Lung (tissue), 11 donors: ENCODE measurements at regions not wholly inside any gene's neighbourhood (a gene's known extent, or its start where the extent isn't known, plus 50 kb on each side); places are given as distances from the start of the nearest gene placed in this dataset.

ENCODE experiments used
- ATAC-seq: fragments of 200-7000 bp; cut with Tn5 transposase; one replicate; pipeline ENCODE4 v1.9.1; 2020; ENCODE audit warnings: moderate number of reproducible peaks; ENCODE audit not compliant: insufficient read depth, low FRiP score
- DNase-seq, 3 donors: peaks; one replicate each; pipeline ENCODE4 v3.0.0-alpha.2; 2013 to 2017
- H3K27ac ChIP-seq, 2 donors: one replicate each; pipeline ENCODE4 v1.5.1; 2013; ENCODE audit warnings: mild to moderate bottlenecking in 2 of 2, moderate library complexity in 2 of 2, control low read depth in 1 of 2, inconsistent platforms in 1 of 2, low read depth in 1 of 2, low read length in 1 of 2
- H3K27me3 ChIP-seq, 3 donors: one replicate each; pipeline ENCODE4 v1.5.1; 2013; ENCODE audit warnings: low read length in 2 of 3; ENCODE audit not compliant: control insufficient read depth in 3 of 3, insufficient read depth in 3 of 3
- H3K36me3 ChIP-seq, 4 donors: one replicate each; pipeline ENCODE4 v1.5.1; 2013; ENCODE audit warnings: low read length in 4 of 4, mild to moderate bottlenecking in 1 of 4, moderate library complexity in 1 of 4; ENCODE audit not compliant: control insufficient read depth in 4 of 4, insufficient read depth in 4 of 4
- H3K4me1 ChIP-seq, 5 donors: one replicate each; pipeline ENCODE4 v1.5.1; 2013; ENCODE audit warnings: low read length in 5 of 5, mild to moderate bottlenecking in 2 of 5, moderate library complexity in 1 of 5; ENCODE audit not compliant: control insufficient read depth in 5 of 5, insufficient read depth in 5 of 5
- H3K4me3 ChIP-seq: one replicate; pipeline ENCODE4 v1.5.1; 2013; ENCODE audit warnings: mild to moderate bottlenecking, control low read depth, moderate library complexity
- H3K9ac ChIP-seq, 2 donors: one replicate each; pipeline ENCODE4 v1.5.1; 2013; ENCODE audit warnings: low read length in 2 of 2, control low read depth in 1 of 2; ENCODE audit not compliant: insufficient read depth in 1 of 2
- H3K9me3 ChIP-seq, 4 donors: one replicate each; pipeline ENCODE4 v1.5.1; 2013; ENCODE audit warnings: low read length in 3 of 4, mild to moderate bottlenecking in 1 of 4, moderate library complexity in 1 of 4; ENCODE audit not compliant: control insufficient read depth in 4 of 4, insufficient read depth in 3 of 4
- CTCF ChIP-seq: IDR thresholded peaks from 2 replicates; pipeline ENCODE4 v1.5.1; 2012; ENCODE audit warnings: mild to moderate bottlenecking; ENCODE audit errors: control extremely low read depth, extremely low read depth
- WGBS, 2 donors: extraction: QIAGEN DNeasy Blood & Tissue Kit; methylation state at CpG; one replicate each; pipeline ENCODE4 v1.1.7; 2013; 5-methylcytosine and 5-hydroxymethylcytosine counted together
- donor health status: control.
- donor health status: control.
- donor health status: Bipolar disorder and iron deficiency.
- donor health status: healthy.
- donor health status: DM: yes; HTN: yes; CAD: no.

GRCh38 chr12:33054371-33054770 lies 157.8 kb upstream of the PKP2 start:
- DNase-seq = no peak
- WGBS, 2 donors = 68 to 76% methylated on average over 3 of the region's 3 CpGs
- Histone ChIP-seq H3K27ac (no peak overlapping the region), H3K27me3 (no peaks in the 10 kb centered on the region), H3K4me3 (no peak overlapping the region), H3K9me3 (no peaks in the 10 kb centered on the region), H3K36me3 (no peaks in the 10 kb centered on the region), H3K4me1 (no peaks in the 10 kb centered on the region), H3K9ac (no peak overlapping the region)
- TF ChIP-seq CTCF = no peak
- no peak for ATAC-seq

GRCh38 chr12:33052141-33053051 lies 155.8 kb upstream of the PKP2 start:
- ATAC-seq (no peak), DNase-seq (no peak)
- no peak overlapping the region for H3K4me3 ChIP-seq
- no peak for TF ChIP-seq CTCF
- 93 to 94% methylated on average over 35 to 41 of the region's 41 CpGs for WGBS, 2 donors
- H3K27ac ChIP-seq = no peak overlapping the region
- H3K9ac ChIP-seq = no peak overlapping the region
- H3K27me3 ChIP-seq = no peaks in the 10 kb centered on the region
- H3K9me3 ChIP-seq = no peaks in the 10 kb centered on the region
- H3K4me1 ChIP-seq = no peaks in the 10 kb centered on the region
- no peaks in the 10 kb centered on the region for H3K36me3 ChIP-seq

DNA sequence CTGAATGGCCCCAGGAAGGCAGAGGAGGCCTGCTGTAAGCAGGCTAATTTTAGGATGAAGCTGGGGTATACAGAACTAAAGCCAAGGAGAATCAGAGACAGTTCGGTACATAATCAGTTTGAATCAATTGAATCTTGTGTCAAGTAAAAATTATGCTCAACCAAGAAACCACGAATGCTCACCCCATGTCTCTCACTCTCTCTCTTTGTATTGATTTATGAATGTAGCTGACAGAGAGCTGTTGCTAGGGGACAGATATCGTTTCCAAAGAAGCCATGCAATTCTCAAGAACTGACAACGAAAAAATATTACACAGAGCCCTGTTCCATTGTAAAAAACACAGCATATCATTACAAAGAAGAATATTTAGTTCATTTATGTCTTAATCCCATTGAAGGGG lies 151.1 kb upstream of the PKP2 start:
- Histone ChIP-seq H3K9ac (no peak overlapping the region), H3K4me3 (no peak overlapping the region), H3K4me1 (no peaks in the 10 kb centered on the region), H3K9me3 (no peaks in the 10 kb centered on the region), H3K36me3 (no peaks in the 10 kb centered on the region), H3K27me3 (no peaks in the 10 kb centered on the region), H3K27ac (no peak overlapping the region)
- WGBS, 2 donors = 73 to 74% methylated on average over 4 of the region's 4 CpGs
- ATAC-seq (no peak), DNase-seq (no peak)
- no peak for TF ChIP-seq CTCF
